B cell (primary cell): ENCODE measurements at regions not wholly inside any gene's neighbourhood (a gene's known extent, or its start where the extent isn't known, plus 50 kb on each side); places are given as distances from the start of the nearest gene placed in this dataset.

Source experiments
- EZH2 ChIP-seq: IDR thresholded peaks from 2 replicates; pipeline ENCODE4 v1.6.1; 2012; ENCODE audit warnings: borderline replicate concordance, low read depth, mild to moderate bottlenecking, moderate library complexity, low read length; ENCODE audit not compliant: insufficient read depth, poor library complexity, severe bottlenecking
- TF ChIP-seq, protein P1 (sequence below): fragments of 200-600 bp; IDR thresholded peaks from one replicate; pipeline ENCODE4 v1.8.0; 2022; ENCODE audit warnings: antibody characterized with exemption, mild to moderate bottlenecking

DNA sequence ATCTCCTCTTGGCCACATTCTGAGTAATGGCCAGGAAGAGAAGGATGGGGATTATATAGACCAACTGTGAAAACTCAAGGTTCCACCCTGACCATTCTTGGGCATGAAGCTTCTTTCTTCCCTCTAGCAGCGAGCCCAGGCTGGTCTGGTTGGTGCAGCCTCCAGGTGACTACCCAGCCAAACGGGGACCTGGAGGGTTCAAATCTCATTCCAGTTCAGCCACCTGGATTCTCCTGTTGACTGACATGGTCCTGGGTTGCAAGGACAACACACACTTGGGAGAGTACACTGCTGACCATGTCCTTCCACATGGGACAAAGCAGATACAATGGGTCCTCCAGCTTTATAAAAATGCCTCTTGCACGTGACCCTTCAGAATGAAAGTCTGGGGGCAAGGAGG lies 67.0 kb downstream of the SHANK2 start:
- TF ChIP-seq, protein P1, sequence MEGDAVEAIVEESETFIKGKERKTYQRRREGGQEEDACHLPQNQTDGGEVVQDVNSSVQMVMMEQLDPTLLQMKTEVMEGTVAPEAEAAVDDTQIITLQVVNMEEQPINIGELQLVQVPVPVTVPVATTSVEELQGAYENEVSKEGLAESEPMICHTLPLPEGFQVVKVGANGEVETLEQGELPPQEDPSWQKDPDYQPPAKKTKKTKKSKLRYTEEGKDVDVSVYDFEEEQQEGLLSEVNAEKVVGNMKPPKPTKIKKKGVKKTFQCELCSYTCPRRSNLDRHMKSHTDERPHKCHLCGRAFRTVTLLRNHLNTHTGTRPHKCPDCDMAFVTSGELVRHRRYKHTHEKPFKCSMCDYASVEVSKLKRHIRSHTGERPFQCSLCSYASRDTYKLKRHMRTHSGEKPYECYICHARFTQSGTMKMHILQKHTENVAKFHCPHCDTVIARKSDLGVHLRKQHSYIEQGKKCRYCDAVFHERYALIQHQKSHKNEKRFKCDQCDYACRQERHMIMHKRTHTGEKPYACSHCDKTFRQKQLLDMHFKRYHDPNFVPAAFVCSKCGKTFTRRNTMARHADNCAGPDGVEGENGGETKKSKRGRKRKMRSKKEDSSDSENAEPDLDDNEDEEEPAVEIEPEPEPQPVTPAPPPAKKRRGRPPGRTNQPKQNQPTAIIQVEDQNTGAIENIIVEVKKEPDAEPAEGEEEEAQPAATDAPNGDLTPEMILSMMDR: no peak
- TF ChIP-seq EZH2: no peak
